Uterus (tissue), 2 donors: ENCODE measurements at regions not wholly inside any gene's neighbourhood (a gene's known extent, or its start where the extent isn't known, plus 50 kb on each side); places are given as distances from the start of the nearest gene placed in this dataset.

Experiments
- CTCF ChIP-seq, 4 experiments: fragments of 200-600 bp in 2 of 4; fragments of 450-650 bp in 2 of 4; sonication (generic) in 2 of 4; IDR thresholded peaks; one replicate each; pipeline ENCODE4 v1.5.1; 2016 to 2019; ENCODE audit warnings: antibody characterized with exemption in 4 of 4, mild to moderate bottlenecking in 2 of 4, moderate library complexity in 1 of 4
- POLR2A ChIP-seq, 2 donors: fragments of 450-650 bp; IDR thresholded peaks; one replicate each; pipeline ENCODE4 v1.6.1; 2016; ENCODE audit warnings: antibody characterized with exemption in 2 of 2, mild to moderate bottlenecking in 1 of 2, moderate library complexity in 1 of 2

- TF ChIP-seq CTCF (IDR thresholded peaks at IDR 0.05) (no peak), POLR2A (IDR thresholded peaks at IDR 0.05) (no peak)
Observed at GRCh38 chr2:30331869-30332268, 100.5 kb downstream of the LBH start.
